SU-DHL-6 (cell line): ENCODE measurements at regions not wholly inside any gene's neighbourhood (a gene's known extent, or its start where the extent isn't known, plus 50 kb on each side); places are given as distances from the start of the nearest gene placed in this dataset.

Experiments used
- H2AFZ ChIP-seq: fragments of 200-600 bp; sonication (generic); 2 replicates; pipeline ENCODE4 v1.6.1; 2014; ENCODE audit warnings: low read depth, mild to moderate bottlenecking, moderate library complexity, mixed read lengths, antibody characterized with exemption, low read length; ENCODE audit not compliant: severe bottlenecking
- H3F3A ChIP-seq: fragments of 200-600 bp; shearing (Covaris generic); 2 replicates; pipeline ENCODE4 v1.6.0; 2016; ENCODE audit warnings: antibody characterized with exemption, mild to moderate bottlenecking; ENCODE audit not compliant: insufficient read depth
- H3K27ac ChIP-seq: fragments of 200-600 bp; sonication (generic); 2 replicates; pipeline ENCODE4 v1.5.1; 2016; ENCODE audit warnings: low read depth, mild to moderate bottlenecking, low read length, moderate library complexity, mixed read lengths
- H3K27me3 ChIP-seq: fragments of 200-600 bp; sonication (generic), shearing (Covaris generic); 2 replicates; pipeline ENCODE4 v1.6.0; 2014; ENCODE audit warnings: mild to moderate bottlenecking, low read length
- H3K36me3 ChIP-seq: fragments of 200-600 bp; sonication (generic); 2 replicates; pipeline ENCODE4 v1.6.1; 2014; ENCODE audit warnings: mild to moderate bottlenecking, low read length, mixed read lengths
- H3K4me2 ChIP-seq: fragments of 300-600, 200-600 bp; shearing (Covaris generic), sonication (generic); 2 replicates; pipeline ENCODE4 v1.6.0; 2014; ENCODE audit warnings: low read length, low read depth, mild to moderate bottlenecking; ENCODE audit not compliant: poor library complexity, severe bottlenecking
- H3K4me3 ChIP-seq: fragments of 200-600 bp; sonication (generic); 2 replicates; pipeline ENCODE4 v1.5.1; 2014; ENCODE audit warnings: antibody characterized with exemption, low read length, mild to moderate bottlenecking, mixed read lengths; ENCODE audit not compliant: insufficient read depth, poor library complexity, severe bottlenecking
- H3K79me2 ChIP-seq: fragments of 200-600 bp; sonication (generic); 2 replicates; pipeline ENCODE4 v1.6.1; 2014; ENCODE audit warnings: mild to moderate bottlenecking, low read length, moderate library complexity; ENCODE audit not compliant: insufficient read depth
- H3K9ac ChIP-seq: fragments of 200-600 bp; sonication (generic); 2 replicates; pipeline ENCODE4 v1.7.0; 2014; ENCODE audit warnings: mild to moderate bottlenecking, low read length
- H3K9me2 ChIP-seq: fragments of 200-600 bp; sonication (generic); replicated peaks from 2 replicates; pipeline ENCODE4 v1.6.1; 2014; ENCODE audit warnings: low read length; ENCODE audit not compliant: insufficient read depth
- H3K9me3 ChIP-seq: fragments of 200-600 bp; sonication (generic); 2 replicates; pipeline ENCODE4 v1.6.1; 2014; ENCODE audit warnings: low read length, mixed read lengths; ENCODE audit not compliant: insufficient read depth
- H4K20me1 ChIP-seq: fragments of 200-600 bp; sonication (generic); 2 replicates; pipeline ENCODE4 v1.6.1; 2014; ENCODE audit warnings: low read depth, mild to moderate bottlenecking, antibody characterized with exemption, low read length, moderate library complexity, mixed read lengths
- EZH2phosphoT487 ChIP-seq: fragments of 200-600 bp; sonication (generic), shearing (Covaris generic); conservative IDR thresholded peaks from 2 replicates; pipeline ENCODE4 v1.6.1; 2018; ENCODE audit warnings: mild to moderate bottlenecking, antibody characterized with exemption, low read length, moderate library complexity, mixed read lengths
- TF ChIP-seq, protein P1 (sequence below): fragments of 200-600 bp; sonication (generic); IDR thresholded peaks from one replicate; pipeline ENCODE4 v1.5.1; 2017; ENCODE audit warnings: antibody characterized with exemption, mild to moderate bottlenecking, low read length, moderate library complexity; ENCODE audit not compliant: insufficient read depth, poor library complexity, severe bottlenecking

GRCh38 chr17:21537302-21537701 lies 155.0 kb upstream of the KCNJ18 start:
- H3K9ac ChIP-seq, result no peak overlapping the region
- H3K4me3 ChIP-seq, result no peak overlapping the region
- H3K27ac ChIP-seq, result no peak overlapping the region
- no peak overlapping the region for H3K4me2 ChIP-seq
- H3K27me3 ChIP-seq, result no peaks in the 10 kb centered on the region
- no peaks in the 10 kb centered on the region; the same call in 1 of the 2 replicates for H3K9me3 ChIP-seq
- no peaks in the 10 kb centered on the region for H3K36me3 ChIP-seq
- H3K9me2 ChIP-seq, result no peaks in the 10 kb centered on the region
- no peaks in the 10 kb centered on the region for H3K79me2 ChIP-seq
- no peaks in the 10 kb centered on the region for H3F3A ChIP-seq
- TF ChIP-seq EZH2phosphoT487, result no peak
- TF ChIP-seq, protein P1, sequence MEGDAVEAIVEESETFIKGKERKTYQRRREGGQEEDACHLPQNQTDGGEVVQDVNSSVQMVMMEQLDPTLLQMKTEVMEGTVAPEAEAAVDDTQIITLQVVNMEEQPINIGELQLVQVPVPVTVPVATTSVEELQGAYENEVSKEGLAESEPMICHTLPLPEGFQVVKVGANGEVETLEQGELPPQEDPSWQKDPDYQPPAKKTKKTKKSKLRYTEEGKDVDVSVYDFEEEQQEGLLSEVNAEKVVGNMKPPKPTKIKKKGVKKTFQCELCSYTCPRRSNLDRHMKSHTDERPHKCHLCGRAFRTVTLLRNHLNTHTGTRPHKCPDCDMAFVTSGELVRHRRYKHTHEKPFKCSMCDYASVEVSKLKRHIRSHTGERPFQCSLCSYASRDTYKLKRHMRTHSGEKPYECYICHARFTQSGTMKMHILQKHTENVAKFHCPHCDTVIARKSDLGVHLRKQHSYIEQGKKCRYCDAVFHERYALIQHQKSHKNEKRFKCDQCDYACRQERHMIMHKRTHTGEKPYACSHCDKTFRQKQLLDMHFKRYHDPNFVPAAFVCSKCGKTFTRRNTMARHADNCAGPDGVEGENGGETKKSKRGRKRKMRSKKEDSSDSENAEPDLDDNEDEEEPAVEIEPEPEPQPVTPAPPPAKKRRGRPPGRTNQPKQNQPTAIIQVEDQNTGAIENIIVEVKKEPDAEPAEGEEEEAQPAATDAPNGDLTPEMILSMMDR, result no peak
- H2AFZ ChIP-seq, result no peak overlapping the region
- H4K20me1 ChIP-seq, result no peaks in the 10 kb centered on the region

DNA sequence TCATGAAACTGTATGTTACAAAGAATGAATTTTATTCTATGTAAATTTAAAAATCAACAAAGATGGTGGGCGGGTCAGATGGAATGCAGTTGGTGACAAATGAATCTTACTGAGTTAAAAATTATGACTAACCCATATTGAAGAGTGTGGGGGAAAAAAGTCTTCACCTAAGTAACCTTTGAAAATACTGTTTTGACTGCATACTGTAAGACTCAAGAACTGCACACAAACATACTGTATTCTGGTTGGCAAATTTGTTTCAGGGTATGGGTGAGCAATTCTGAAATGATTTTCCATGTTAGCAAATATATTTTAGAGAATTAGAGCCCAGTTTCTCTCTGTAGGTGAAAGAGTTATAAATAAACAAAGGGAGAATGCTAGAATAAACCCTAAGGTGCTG lies 153.7 kb upstream of the KCNJ18 start:
- Histone ChIP-seq H3K4me3 (no peak overlapping the region), H3K36me3 (no peaks in the 10 kb centered on the region), H3K79me2 (no peaks in the 10 kb centered on the region), H3K4me2 (no peak overlapping the region), H3K27me3 (no peaks in the 10 kb centered on the region), H3K27ac (no peak overlapping the region), H3F3A (no peaks in the 10 kb centered on the region), H3K9ac (no peak overlapping the region), H3K9me2 (no peaks in the 10 kb centered on the region), H2AFZ (no peak overlapping the region), H3K9me3 (no peaks in the 10 kb centered on the region; the same call in 1 of the 2 replicates), H4K20me1 (no peaks in the 10 kb centered on the region)
- no peak for TF ChIP-seq EZH2phosphoT487
- TF ChIP-seq, protein P1, result no peak

- Histone ChIP-seq H3F3A (no peaks in the 10 kb centered on the region), H3K9me3 (no peaks in the 10 kb centered on the region; the same call in 1 of the 2 replicates), H3K27me3 (no peaks in the 10 kb centered on the region), H3K4me2 (no peak overlapping the region), H3K9ac (no peak overlapping the region), H3K79me2 (no peaks in the 10 kb centered on the region), H3K4me3 (no peak overlapping the region), H4K20me1 (no peaks in the 10 kb centered on the region), H3K27ac (no peak overlapping the region), H3K9me2 (no peaks in the 10 kb centered on the region), H2AFZ (no peak overlapping the region), H3K36me3 (no peaks in the 10 kb centered on the region)
- TF ChIP-seq, protein P1, result no peak
- TF ChIP-seq EZH2phosphoT487, result no peak
Measured at GRCh38 chr17:21539146-21539545, 153.2 kb upstream of the KCNJ18 start.

DNA sequence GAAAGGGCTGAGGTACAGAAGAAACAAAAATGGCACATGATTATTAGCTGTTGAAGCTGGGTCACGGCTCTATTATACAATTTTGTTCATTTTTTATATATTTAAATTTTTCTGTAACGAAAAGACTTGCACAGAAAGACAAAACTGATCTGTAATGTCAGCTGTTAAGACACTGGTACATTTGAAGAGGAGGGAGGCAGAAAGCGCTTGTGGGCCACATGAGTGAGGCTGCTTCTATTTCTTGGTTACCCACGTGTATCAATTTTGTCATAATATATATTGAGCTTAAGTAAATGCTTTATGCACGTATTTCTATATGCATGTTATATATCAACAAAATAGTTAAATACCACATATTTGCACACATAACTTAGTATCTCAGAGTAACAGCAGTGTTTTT lies 151.8 kb upstream of the KCNJ18 start:
- Histone ChIP-seq H3K79me2 (no peaks in the 10 kb centered on the region), H2AFZ (no peak overlapping the region), H3K9ac (no peak overlapping the region), H3K27me3 (no peaks in the 10 kb centered on the region), H3F3A (no peaks in the 10 kb centered on the region), H3K9me3 (no peaks in the 10 kb centered on the region; the same call in 1 of the 2 replicates), H3K27ac (no peak overlapping the region), H3K36me3 (no peaks in the 10 kb centered on the region), H3K4me3 (no peak overlapping the region), H4K20me1 (no peaks in the 10 kb centered on the region), H3K4me2 (no peak overlapping the region), H3K9me2 (no peaks in the 10 kb centered on the region)
- TF ChIP-seq EZH2phosphoT487, result no peak
- TF ChIP-seq, protein P1, result no peak
